ENCODE measurements at regions not wholly inside any gene's neighbourhood (a gene's known extent, or its start where the extent isn't known, plus 50 kb on each side); places are given as distances from the start of the nearest gene placed in this dataset.

DNA sequence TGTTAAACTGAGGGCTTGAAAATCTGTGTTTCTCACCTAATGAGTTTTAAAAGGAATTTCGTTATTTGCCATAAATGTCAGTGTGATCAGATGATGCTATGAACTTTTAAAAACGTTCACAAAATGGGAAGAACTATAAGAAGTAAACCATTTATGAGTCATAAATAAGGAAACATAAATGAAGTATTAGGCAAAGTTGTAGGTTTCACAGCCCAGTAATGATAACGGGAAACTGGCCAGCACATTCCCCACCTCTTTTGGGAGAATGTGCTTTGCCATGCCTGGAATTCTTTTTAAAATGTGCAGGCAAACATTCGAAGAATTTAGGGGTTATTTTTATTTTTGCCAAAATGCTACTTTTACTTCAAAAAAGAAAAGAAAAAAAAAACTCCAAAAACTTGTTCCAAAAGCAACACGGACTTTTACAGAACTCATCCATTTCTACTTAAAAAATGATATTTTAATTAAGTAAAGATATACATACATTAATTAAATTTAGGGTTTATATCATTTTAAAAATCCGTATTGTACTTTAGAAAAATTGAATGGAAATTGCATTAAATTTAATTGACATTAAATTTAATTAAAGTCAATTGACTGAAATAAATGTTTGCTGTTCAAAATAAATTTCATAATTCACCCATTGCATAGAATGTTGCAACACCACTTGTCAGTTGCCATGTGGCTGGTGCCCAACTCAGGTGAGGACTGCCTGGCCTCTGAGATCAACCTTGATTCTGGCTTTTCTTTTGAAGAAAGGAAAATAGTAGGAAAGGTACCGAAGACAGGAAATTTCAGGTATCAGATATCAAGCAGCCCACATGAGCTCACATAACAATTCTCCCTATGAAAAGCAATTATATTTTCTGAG, 1198.5 kb downstream of the EFNB2 start:
- TF ChIP-seq, protein P1, sequence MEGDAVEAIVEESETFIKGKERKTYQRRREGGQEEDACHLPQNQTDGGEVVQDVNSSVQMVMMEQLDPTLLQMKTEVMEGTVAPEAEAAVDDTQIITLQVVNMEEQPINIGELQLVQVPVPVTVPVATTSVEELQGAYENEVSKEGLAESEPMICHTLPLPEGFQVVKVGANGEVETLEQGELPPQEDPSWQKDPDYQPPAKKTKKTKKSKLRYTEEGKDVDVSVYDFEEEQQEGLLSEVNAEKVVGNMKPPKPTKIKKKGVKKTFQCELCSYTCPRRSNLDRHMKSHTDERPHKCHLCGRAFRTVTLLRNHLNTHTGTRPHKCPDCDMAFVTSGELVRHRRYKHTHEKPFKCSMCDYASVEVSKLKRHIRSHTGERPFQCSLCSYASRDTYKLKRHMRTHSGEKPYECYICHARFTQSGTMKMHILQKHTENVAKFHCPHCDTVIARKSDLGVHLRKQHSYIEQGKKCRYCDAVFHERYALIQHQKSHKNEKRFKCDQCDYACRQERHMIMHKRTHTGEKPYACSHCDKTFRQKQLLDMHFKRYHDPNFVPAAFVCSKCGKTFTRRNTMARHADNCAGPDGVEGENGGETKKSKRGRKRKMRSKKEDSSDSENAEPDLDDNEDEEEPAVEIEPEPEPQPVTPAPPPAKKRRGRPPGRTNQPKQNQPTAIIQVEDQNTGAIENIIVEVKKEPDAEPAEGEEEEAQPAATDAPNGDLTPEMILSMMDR (IDR thresholded peaks at IDR 0.05) = no peak
- TF ChIP-seq POLR2A (IDR thresholded peaks at IDR 0.05) = no peak
